ENCODE measurements at regions not wholly inside any gene's neighbourhood (a gene's known extent, or its start where the extent isn't known, plus 50 kb on each side); places are given as distances from the start of the nearest gene placed in this dataset.

DNA sequence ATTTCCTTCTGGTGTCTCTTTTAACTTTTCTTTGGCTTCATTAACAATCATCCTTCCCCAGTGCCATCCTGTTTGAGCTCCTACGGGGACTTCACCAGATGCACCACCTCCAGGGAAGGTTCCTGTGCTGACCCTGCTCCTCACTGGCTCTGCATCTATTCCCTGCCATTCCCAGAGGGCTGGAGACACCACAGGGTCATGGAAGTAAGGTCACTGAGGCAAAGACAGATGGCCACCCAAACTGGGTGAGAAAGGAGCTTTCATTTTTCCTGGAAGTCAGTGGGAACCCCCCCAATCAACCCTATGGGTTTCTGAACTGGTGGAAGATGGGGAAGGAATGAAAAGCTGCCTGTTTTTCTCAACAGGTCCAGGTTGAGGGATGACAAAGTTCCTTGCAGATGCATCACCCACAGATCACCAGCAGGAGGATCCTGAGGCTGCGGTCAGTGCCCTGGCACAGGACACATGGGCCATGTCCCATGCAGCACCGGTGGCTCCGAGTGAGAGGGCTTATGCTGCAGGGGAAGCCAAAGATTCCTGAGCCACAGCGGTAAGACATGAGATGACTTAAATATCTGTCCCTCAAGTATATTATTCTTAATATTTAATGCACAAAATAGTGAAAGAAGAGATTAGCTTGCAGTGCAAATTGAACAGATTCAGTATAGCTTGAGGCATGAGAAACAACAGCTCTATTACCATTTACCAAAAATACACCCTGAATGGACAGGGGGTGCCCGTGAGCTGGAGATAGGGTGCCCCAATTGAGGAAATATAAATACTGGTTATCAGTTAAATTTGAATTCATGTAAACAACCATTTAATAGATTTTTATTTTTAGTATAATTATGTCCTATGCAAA is 73.0 kb upstream of the VPREB1 start:
- no peak overlapping the region for H3K9ac ChIP-seq (ENCODE audit: low read depth in 2 of 2, low read length in 2 of 2)
- no peaks in the 10 kb centered on the region for H3K27me3 ChIP-seq
- H3K27ac ChIP-seq = no peak overlapping the region
- no peaks in the 10 kb centered on the region for H3K4me1 ChIP-seq
- DNase-seq = no peak
- H3K9me3 ChIP-seq = no peaks in the 10 kb centered on the region
- intact Hi-C loops (cut with DNase I) = no loop called here
- no peak overlapping the region for H3K4me3 ChIP-seq
- no peaks in the 10 kb centered on the region for H3K36me3 ChIP-seq
- TF ChIP-seq, protein P1, sequence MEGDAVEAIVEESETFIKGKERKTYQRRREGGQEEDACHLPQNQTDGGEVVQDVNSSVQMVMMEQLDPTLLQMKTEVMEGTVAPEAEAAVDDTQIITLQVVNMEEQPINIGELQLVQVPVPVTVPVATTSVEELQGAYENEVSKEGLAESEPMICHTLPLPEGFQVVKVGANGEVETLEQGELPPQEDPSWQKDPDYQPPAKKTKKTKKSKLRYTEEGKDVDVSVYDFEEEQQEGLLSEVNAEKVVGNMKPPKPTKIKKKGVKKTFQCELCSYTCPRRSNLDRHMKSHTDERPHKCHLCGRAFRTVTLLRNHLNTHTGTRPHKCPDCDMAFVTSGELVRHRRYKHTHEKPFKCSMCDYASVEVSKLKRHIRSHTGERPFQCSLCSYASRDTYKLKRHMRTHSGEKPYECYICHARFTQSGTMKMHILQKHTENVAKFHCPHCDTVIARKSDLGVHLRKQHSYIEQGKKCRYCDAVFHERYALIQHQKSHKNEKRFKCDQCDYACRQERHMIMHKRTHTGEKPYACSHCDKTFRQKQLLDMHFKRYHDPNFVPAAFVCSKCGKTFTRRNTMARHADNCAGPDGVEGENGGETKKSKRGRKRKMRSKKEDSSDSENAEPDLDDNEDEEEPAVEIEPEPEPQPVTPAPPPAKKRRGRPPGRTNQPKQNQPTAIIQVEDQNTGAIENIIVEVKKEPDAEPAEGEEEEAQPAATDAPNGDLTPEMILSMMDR (IDR thresholded peaks at IDR 0.05) = no peak

DNA sequence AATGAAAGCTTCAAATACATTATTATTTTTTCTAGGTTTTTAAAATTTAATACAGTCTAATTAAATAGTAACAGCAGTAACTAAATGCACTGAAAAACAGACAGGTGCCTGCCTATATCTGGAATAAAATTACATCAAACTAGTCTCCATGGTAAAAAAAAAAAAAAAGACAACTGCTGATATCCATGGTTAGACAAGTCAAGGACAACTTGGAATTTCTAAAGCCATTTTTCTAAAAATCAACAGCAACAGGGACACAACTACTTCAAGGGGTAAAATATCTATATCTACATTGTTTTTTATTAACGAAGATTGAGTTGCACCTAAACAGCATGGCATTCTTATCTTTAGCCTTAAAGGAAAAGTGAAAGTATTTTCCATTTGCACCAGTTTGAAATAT is 74.7 kb upstream of the VPREB1 start:
- Histone ChIP-seq H3K36me3 (no peaks in the 10 kb centered on the region), H3K27ac (no peak overlapping the region), H3K4me1 (no peaks in the 10 kb centered on the region), H3K27me3 (no peaks in the 10 kb centered on the region), H3K9me3 (no peaks in the 10 kb centered on the region), H3K4me3 (no peak overlapping the region), H3K9ac (ENCODE audit: low read depth in 2 of 2, low read length in 2 of 2) (no peak overlapping the region)
- TF ChIP-seq, protein P1 (IDR thresholded peaks at IDR 0.05) = no peak
- intact Hi-C loops (cut with DNase I) = no loop called here
- no peak for DNase-seq

DNA sequence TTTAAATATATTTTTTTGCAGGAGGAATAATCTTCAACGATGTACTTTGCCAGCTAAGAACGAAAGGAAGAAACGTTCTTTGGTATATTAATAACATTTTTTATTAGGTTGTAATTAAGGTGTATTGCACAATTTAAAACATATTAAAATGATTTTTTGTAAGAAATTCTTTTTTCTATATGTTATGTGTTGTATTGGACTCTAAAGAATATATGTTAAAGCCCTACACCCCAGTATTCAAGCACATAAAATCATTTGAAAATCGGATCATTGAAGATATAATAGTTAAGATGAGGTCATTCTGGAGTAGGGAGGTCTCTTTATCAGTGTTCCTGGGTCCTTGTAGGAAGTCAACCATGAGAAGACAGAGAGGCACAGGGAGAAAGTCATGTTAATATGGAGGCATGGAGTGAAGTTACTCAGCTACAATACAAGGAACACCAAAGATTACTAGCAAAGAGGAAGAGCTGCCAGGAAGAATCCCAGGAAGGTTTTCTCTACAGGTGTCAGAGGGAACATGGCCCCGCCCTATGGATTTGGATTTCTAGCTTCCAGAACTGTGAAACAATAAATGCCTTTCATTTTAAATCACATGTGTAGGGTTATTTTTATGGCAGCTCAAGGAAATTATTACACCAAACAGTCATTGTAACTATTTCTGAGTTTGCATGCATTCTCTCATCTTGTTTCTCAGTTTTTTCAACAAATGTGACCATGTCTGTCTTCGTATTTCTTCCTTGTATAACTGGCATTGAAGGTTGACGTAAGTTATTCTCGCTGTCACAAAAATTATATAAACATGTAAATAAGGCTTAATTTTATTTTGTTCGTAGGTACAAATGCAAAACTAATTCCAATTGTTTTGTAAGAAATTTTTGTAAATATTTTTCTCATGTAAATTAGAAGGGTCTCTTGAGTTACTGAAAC is 75.4 kb upstream of the VPREB1 start:
- no peaks in the 10 kb centered on the region for H3K36me3 ChIP-seq
- no peak overlapping the region for H3K27ac ChIP-seq
- no peaks in the 10 kb centered on the region for H3K9me3 ChIP-seq
- H3K4me3 ChIP-seq = no peak overlapping the region
- H3K27me3 ChIP-seq = no peaks in the 10 kb centered on the region
- intact Hi-C loops (cut with DNase I) = no loop called here
- no peaks in the 10 kb centered on the region for H3K4me1 ChIP-seq
- DNase-seq = no peak
- H3K9ac ChIP-seq (ENCODE audit: low read depth in 2 of 2, low read length in 2 of 2) = no peak overlapping the region
- TF ChIP-seq, protein P1 (IDR thresholded peaks at IDR 0.05) = no peak

DNA sequence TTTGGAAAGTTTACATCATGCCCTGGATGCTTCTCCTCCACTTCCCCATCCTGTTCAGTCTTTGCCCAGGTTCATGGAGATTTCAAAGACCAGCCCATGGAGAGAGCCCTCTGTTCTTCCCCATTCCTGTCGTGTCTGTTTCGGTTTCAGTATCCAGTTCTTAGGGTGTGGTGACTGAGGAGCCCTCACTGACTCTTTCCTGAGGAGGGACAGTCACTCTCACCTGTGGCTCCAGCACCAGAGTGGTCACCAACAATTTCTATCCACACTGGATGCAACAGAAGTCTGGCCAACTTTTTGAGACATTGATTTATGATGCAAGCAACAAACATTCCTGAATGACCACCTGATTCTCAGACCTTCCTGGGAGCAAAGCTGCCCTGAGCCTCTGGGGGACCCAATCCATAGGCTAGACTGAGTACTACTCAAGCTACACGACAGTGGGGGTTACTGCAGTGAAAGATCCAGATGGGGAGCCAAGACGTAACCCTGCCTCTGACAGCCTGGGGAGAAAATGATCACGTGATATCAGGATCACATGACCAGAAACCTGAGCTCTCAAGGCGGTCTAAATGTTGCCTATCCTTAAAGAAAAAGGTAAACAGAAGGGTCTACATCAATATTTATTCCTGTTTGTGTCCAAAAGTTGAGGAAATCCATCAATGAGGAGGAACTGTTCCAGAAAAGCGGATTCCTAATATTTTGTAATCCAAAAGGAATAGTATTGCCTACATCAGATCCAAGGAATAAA is 76.2 kb upstream of the VPREB1 start:
- Histone ChIP-seq H3K9ac (ENCODE audit: low read depth in 2 of 2, low read length in 2 of 2) (no peak overlapping the region), H3K4me3 (no peak overlapping the region), H3K4me1 (no peaks in the 10 kb centered on the region), H3K9me3 (no peaks in the 10 kb centered on the region), H3K27ac (no peak overlapping the region), H3K27me3 (no peaks in the 10 kb centered on the region), H3K36me3 (no peaks in the 10 kb centered on the region)
- intact Hi-C loops (cut with DNase I) = no loop called here
- TF ChIP-seq, protein P1 (IDR thresholded peaks at IDR 0.05) = no peak
- no peak for DNase-seq

DNA sequence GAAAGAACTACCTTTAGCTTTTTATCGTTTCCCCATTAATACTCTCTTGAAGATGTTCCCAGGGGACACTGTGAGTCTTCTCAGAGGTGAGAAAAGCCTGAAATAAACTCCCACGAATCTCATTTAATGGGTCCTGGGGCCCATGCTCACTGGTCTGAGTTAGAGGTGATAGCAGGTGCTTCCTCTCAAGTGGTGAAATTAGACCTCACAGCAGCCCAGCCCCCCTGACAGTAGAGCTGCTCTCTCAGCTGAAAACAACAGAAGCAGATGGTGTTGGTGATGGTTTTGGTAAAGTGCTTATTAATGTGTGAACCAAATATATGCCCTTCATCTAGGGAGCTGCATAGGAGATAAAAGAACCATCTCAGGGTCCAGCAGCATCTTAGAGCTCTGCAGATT is 76.8 kb upstream of the VPREB1 start:
- H3K9me3 ChIP-seq = no peaks in the 10 kb centered on the region
- TF ChIP-seq, protein P1 (IDR thresholded peaks at IDR 0.05) = no peak
- no peak for DNase-seq
- no peaks in the 10 kb centered on the region for H3K36me3 ChIP-seq
- H3K27me3 ChIP-seq = no peaks in the 10 kb centered on the region
- intact Hi-C loops (cut with DNase I) = no loop called here
- no peak overlapping the region for H3K9ac ChIP-seq (ENCODE audit: low read depth in 2 of 2, low read length in 2 of 2)
- no peaks in the 10 kb centered on the region for H3K4me1 ChIP-seq
- no peak overlapping the region for H3K27ac ChIP-seq
- H3K4me3 ChIP-seq = no peak overlapping the region

Data from colonic mucosa (tissue), 4 donors.